Glutamatergic neuron (in vitro differentiated cells): ENCODE measurements at regions not wholly inside any gene's neighbourhood (a gene's known extent, or its start where the extent isn't known, plus 50 kb on each side); places are given as distances from the start of the nearest gene placed in this dataset.

Experiments used
- DNase-seq: peaks from one replicate; pipeline ENCODE4 v3.0.0; 2022
- H3K27ac Mint-ChIP-seq: one replicate; pipeline ENCODE4 v1.8.0; 2020; ENCODE audit warnings: mild to moderate bottlenecking, mixed read lengths, inconsistent platforms; ENCODE audit not compliant: unreplicated experiment
- H3K27me3 Mint-ChIP-seq: one replicate; pipeline ENCODE4 v1.8.0; 2020; ENCODE audit warnings: mild to moderate bottlenecking, moderate library complexity, mixed read lengths, inconsistent platforms; ENCODE audit not compliant: unreplicated experiment
- H3K36me3 Mint-ChIP-seq: one replicate; pipeline ENCODE4 v1.8.0; 2020; ENCODE audit warnings: mild to moderate bottlenecking, mixed read lengths, inconsistent platforms; ENCODE audit not compliant: unreplicated experiment
- H3K4me1 Mint-ChIP-seq: one replicate; pipeline ENCODE4 v1.8.0; 2020; ENCODE audit warnings: mild to moderate bottlenecking, low read depth, mixed read lengths, inconsistent platforms; ENCODE audit not compliant: unreplicated experiment
- H3K4me3 Mint-ChIP-seq: one replicate; pipeline ENCODE4 v1.8.0; 2020; ENCODE audit warnings: mild to moderate bottlenecking, mixed read lengths, inconsistent platforms; ENCODE audit not compliant: unreplicated experiment
- H3K9me3 Mint-ChIP-seq: one replicate; pipeline ENCODE4 v1.8.0; 2020; ENCODE audit warnings: mild to moderate bottlenecking, moderate library complexity, mixed read lengths, inconsistent platforms; ENCODE audit not compliant: unreplicated experiment
- TF ChIP-seq, protein P1 (sequence below): fragments of 200-600 bp; sonication (generic); IDR thresholded peaks from one replicate; pipeline ENCODE4 v1.5.0; 2021; ENCODE audit not compliant: partially characterized antibody, unreplicated experiment

- Mint-ChIP-seq H3K27me3 (no peaks in the 10 kb centered on the region), H3K4me3 (no peak overlapping the region), H3K27ac (no peak overlapping the region), H3K9me3 (no peaks in the 10 kb centered on the region), H3K36me3 (no peaks in the 10 kb centered on the region), H3K4me1 (no peaks in the 10 kb centered on the region)
- TF ChIP-seq, protein P1, sequence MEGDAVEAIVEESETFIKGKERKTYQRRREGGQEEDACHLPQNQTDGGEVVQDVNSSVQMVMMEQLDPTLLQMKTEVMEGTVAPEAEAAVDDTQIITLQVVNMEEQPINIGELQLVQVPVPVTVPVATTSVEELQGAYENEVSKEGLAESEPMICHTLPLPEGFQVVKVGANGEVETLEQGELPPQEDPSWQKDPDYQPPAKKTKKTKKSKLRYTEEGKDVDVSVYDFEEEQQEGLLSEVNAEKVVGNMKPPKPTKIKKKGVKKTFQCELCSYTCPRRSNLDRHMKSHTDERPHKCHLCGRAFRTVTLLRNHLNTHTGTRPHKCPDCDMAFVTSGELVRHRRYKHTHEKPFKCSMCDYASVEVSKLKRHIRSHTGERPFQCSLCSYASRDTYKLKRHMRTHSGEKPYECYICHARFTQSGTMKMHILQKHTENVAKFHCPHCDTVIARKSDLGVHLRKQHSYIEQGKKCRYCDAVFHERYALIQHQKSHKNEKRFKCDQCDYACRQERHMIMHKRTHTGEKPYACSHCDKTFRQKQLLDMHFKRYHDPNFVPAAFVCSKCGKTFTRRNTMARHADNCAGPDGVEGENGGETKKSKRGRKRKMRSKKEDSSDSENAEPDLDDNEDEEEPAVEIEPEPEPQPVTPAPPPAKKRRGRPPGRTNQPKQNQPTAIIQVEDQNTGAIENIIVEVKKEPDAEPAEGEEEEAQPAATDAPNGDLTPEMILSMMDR = no peak
- DNase-seq = no peak
These were observed 259.8 kb upstream of the SEMA3A start for GRCh38 chr7:84454174-84454959.

GRCh38 chr7:84452618-84453017 lies 258.0 kb upstream of the SEMA3A start:
- TF ChIP-seq, protein P1 = no peak
- no peaks in the 10 kb centered on the region for H3K9me3 Mint-ChIP-seq
- no peak overlapping the region for H3K4me3 Mint-ChIP-seq
- no peaks in the 10 kb centered on the region for H3K36me3 Mint-ChIP-seq
- H3K27me3 Mint-ChIP-seq = no peaks in the 10 kb centered on the region
- no peaks in the 10 kb centered on the region for H3K4me1 Mint-ChIP-seq
- no peak overlapping the region for H3K27ac Mint-ChIP-seq
- no peak for DNase-seq

- DNase-seq = no peak
- Mint-ChIP-seq H3K4me3 (no peak overlapping the region), H3K27ac (no peak overlapping the region), H3K27me3 (no peaks in the 10 kb centered on the region), H3K4me1 (no peaks in the 10 kb centered on the region), H3K9me3 (no peaks in the 10 kb centered on the region), H3K36me3 (no peaks in the 10 kb centered on the region)
- TF ChIP-seq, protein P1 = no peak
These were observed 256.2 kb upstream of the SEMA3A start for GRCh38 chr7:84450772-84451171.

DNA sequence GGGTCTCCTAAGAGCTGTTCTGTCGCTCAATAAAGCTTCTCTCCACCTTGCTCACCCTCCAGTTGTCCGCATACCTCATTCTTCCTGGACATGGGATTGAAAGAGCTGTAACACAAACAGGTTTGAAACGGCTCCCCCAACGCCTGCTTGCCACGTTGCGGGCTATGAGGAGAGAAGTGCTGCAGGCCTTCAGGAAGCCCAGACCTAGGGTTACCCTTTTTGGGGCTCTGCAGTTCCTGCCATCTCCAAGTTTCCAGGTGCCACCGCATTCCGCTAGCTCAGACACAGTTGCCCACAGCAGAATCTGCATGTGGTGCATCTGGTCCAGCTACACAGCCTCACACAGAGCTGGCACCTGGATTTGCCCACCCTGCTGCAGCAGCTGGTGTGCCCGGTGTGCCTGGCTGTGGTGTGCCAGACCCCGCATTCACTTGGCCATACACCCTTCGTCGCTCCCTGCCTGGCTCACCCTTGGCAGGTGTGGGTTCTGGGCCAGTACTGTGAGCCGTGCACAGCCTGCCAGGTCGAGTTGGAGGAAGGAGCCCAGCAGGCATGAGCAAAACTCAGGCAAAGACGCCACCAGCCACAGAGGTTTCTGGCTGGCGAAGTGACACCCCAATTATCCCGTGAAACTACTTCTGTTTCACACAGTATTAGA lies 253.2 kb upstream of the SEMA3A start:
- Mint-ChIP-seq H3K4me3 (no peak overlapping the region), H3K27ac (no peak overlapping the region), H3K9me3 (no peaks in the 10 kb centered on the region), H3K27me3 (no peaks in the 10 kb centered on the region), H3K36me3 (no peaks in the 10 kb centered on the region), H3K4me1 (no peaks in the 10 kb centered on the region)
- TF ChIP-seq, protein P1 = no peak
- DNase-seq = no peak

GRCh38 chr7:84446991-84447480 lies 252.4 kb upstream of the SEMA3A start:
- Mint-ChIP-seq H3K4me3 (no peak overlapping the region), H3K4me1 (no peaks in the 10 kb centered on the region), H3K36me3 (no peaks in the 10 kb centered on the region), H3K27ac (no peak overlapping the region), H3K9me3 (no peaks in the 10 kb centered on the region), H3K27me3 (no peaks in the 10 kb centered on the region)
- DNase-seq = no peak
- TF ChIP-seq, protein P1 = no peak
